Pons (tissue), 1 donor: ENCODE measurements at regions not wholly inside any gene's neighbourhood (a gene's known extent, or its start where the extent isn't known, plus 50 kb on each side); places are given as distances from the start of the nearest gene placed in this dataset.

Source experiments
- DNase-seq: peaks from one replicate; pipeline ENCODE4 v3.0.0-alpha.2; 2016; ENCODE audit warnings: low spot score

GRCh38 chr17:12590417-12590816 lies 75.3 kb upstream of the MYOCD start:
- no peak for DNase-seq

- no peak for DNase-seq
Measured at GRCh38 chr17:12591021-12591735, 74.5 kb upstream of the MYOCD start.

GRCh38 chr17:12592941-12593340 lies 72.7 kb upstream of the MYOCD start:
- no peak for DNase-seq

GRCh38 chr17:12596961-12597360 lies 68.7 kb upstream of the MYOCD start:
- no peak for DNase-seq

GRCh38 chr17:12597895-12598294 lies 67.8 kb upstream of the MYOCD start:
- no peak for DNase-seq

- DNase-seq = no peak
Measured at GRCh38 chr17:12599186-12599920, 66.3 kb upstream of the MYOCD start.

GRCh38 chr17:12600349-12600748 lies 65.3 kb upstream of the MYOCD start:
- peak; percentile 19 for DNase-seq

- DNase-seq = no peak
Measured at GRCh38 chr17:12603566-12603965, 62.1 kb upstream of the MYOCD start.

GRCh38 chr17:12605222-12605621 lies 60.5 kb upstream of the MYOCD start:
- no peak for DNase-seq

GRCh38 chr17:12613566-12613965 lies 52.1 kb upstream of the MYOCD start:
- DNase-seq = no peak
